Germinal center (tissue), 1 donor: ENCODE measurements at regions not wholly inside any gene's neighbourhood (a gene's known extent, or its start where the extent isn't known, plus 50 kb on each side); places are given as distances from the start of the nearest gene placed in this dataset.

Experiments used
- DNase-seq: peaks from one replicate; pipeline ENCODE4 v3.0.0; 2012; ENCODE audit warnings: mixed read lengths, low spot score

- DNase-seq, result no peak
These were observed 366.7 kb downstream of the FIGN start for GRCh38 chr2:163369111-163369510.

- DNase-seq, result no peak
These were observed 367.2 kb downstream of the FIGN start for GRCh38 chr2:163368655-163369054.

GRCh38 chr2:163367825-163368582, 367.8 kb downstream of the FIGN start:
- DNase-seq, result no peak

GRCh38 chr2:163364736-163365135, 371.1 kb downstream of the FIGN start:
- no peak for DNase-seq

- DNase-seq, result no peak
These were observed 382.3 kb downstream of the FIGN start for GRCh38 chr2:163353551-163353950.

- no peak for DNase-seq
These were observed 383.8 kb downstream of the FIGN start for GRCh38 chr2:163351966-163352365.

- no peak for DNase-seq
These were observed 384.7 kb downstream of the FIGN start for GRCh38 chr2:163351143-163351542.

GRCh38 chr2:163348857-163349380, 386.9 kb downstream of the FIGN start:
- DNase-seq, result no peak

GRCh38 chr2:163347982-163348856, 387.6 kb downstream of the FIGN start:
- no peak for DNase-seq

- peak; percentile 8 for DNase-seq
These were observed 389.8 kb downstream of the FIGN start for GRCh38 chr2:163345795-163346573.

- DNase-seq, result no peak
These were observed 392.5 kb downstream of the FIGN start for GRCh38 chr2:163343316-163343715.

GRCh38 chr2:163341426-163341825, 394.4 kb downstream of the FIGN start:
- no peak for DNase-seq

- no peak for DNase-seq
These were observed 397.5 kb downstream of the FIGN start for GRCh38 chr2:163338270-163338669.

- no peak for DNase-seq
These were observed 411.1 kb downstream of the FIGN start for GRCh38 chr2:163324677-163325076.

GRCh38 chr2:163319006-163319405, 416.8 kb downstream of the FIGN start:
- DNase-seq, result no peak

- no peak for DNase-seq
These were observed 421.1 kb downstream of the FIGN start for GRCh38 chr2:163314712-163315111.

- DNase-seq, result no peak
These were observed 423.1 kb downstream of the FIGN start for GRCh38 chr2:163312713-163313112.

GRCh38 chr2:163306647-163307046, 429.2 kb downstream of the FIGN start:
- DNase-seq, result no peak

- DNase-seq, result no peak
These were observed 433.7 kb downstream of the FIGN start for GRCh38 chr2:163302141-163302540.

- DNase-seq, result no peak
These were observed 444.0 kb downstream of the FIGN start for GRCh38 chr2:163291790-163292189.

- DNase-seq, result no peak
These were observed 443.1 kb upstream of the KCNH7 start for GRCh38 chr2:163281717-163282116.

GRCh38 chr2:163269374-163270021, 430.9 kb upstream of the KCNH7 start:
- DNase-seq, result no peak
